ENCODE measurements at regions not wholly inside any gene's neighbourhood (a gene's known extent, or its start where the extent isn't known, plus 50 kb on each side); places are given as distances from the start of the nearest gene placed in this dataset.

- TF ChIP-seq CTCF (IDR thresholded peaks at IDR 0.05; ENCODE audit: low read depth, low read length): no peak
- peaks cover 13% of the 10 kb centered on the region for H3K4me1 ChIP-seq
- DNase-seq: peak; percentile 28
- H3K9me3 ChIP-seq: no peaks in the 10 kb centered on the region
- H3K27me3 ChIP-seq: peaks cover 33% of the 10 kb centered on the region
- no peaks in the 10 kb centered on the region for H3K36me3 ChIP-seq
- no peak overlapping the region for H3K4me3 ChIP-seq (ENCODE audit: low read depth, low read length)
Observed at GRCh38 chr10:44261710-44262455, 123.0 kb downstream of the CXCL12 start.

DNA sequence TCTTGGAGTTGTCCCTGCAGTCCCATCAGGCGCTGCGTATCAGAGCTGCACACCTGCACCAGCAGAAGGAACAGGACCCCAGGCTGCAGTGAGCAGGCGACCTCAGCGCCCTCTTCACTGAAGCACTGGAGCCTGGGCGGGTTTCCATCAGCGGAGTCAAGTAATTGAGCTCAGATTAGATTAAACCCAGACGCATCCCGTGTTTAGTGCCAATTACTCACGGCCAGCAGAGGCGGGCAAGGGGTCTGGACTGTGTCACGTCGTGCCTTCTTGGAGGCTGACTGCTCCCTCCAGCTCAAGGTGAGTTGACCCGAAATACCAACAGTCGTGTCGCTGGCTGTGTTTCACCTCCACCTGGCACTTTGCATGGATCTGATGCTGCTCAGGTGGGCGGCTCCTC is 123.6 kb downstream of the CXCL12 start:
- H3K4me1 ChIP-seq: peaks cover 13% of the 10 kb centered on the region
- no peak for TF ChIP-seq CTCF (IDR thresholded peaks at IDR 0.05; ENCODE audit: low read depth, low read length)
- DNase-seq: peak; percentile 92

GRCh38 chr10:44260286-44260928 is 124.5 kb downstream of the CXCL12 start:
- no peaks in the 10 kb centered on the region for H3K36me3 ChIP-seq
- H3K9me3 ChIP-seq: no peaks in the 10 kb centered on the region
- DNase-seq: peak; percentile 36
- H3K4me3 ChIP-seq (ENCODE audit: low read depth, low read length): no peak overlapping the region
- peaks cover 13% of the 10 kb centered on the region for H3K4me1 ChIP-seq
- no peak for TF ChIP-seq CTCF (IDR thresholded peaks at IDR 0.05; ENCODE audit: low read depth, low read length)
- H3K27me3 ChIP-seq: peaks cover 33% of the 10 kb centered on the region

More for the DNA sequence above, 123.6 kb downstream of the CXCL12 start:
- no peaks in the 10 kb centered on the region for H3K9me3 ChIP-seq
- no peak overlapping the region for H3K4me3 ChIP-seq (ENCODE audit: low read depth, low read length)
- H3K36me3 ChIP-seq: no peaks in the 10 kb centered on the region
- peaks cover 33% of the 10 kb centered on the region for H3K27me3 ChIP-seq

DNA sequence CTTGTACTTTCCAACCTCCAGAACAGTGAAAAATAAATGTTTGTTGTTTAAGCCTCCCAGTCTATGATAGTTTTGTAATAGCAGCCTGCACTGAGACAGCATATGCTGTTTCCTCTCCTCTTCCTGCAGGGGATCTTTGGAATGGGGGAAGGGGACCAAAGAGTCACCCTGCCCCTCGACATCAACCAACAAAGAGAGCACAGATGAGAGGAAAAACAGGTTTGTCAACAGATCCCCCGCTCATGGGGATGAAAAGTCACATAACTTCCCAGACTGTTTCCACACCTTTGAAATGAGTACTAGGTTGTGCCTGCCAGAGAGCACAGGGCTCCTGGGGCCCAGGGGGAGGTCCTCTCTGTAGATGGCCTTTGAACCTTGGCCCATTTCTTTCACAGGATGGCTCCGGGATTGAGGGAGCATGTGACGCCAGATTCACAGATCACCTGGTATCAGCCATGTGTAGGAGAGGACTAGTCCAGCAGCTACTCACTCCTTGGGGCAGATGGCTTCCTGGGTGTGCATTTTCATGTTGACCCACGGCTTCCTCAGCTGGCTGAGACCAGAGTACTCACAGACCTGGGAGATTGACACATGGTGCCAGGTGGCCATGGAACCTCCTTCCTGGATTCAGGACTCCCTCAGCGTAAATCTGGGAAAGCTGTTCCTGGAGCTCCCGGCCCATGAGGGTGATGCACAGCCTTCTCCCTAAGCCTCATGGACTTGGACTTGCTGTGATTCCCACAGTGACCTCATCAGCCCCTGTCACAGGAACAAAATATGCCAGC is 125.6 kb downstream of the CXCL12 start:
- no peaks in the 10 kb centered on the region for H3K9me3 ChIP-seq
- H3K4me3 ChIP-seq (ENCODE audit: low read depth, low read length): no peak overlapping the region
- DNase-seq: no peak
- H3K36me3 ChIP-seq: no peaks in the 10 kb centered on the region
- H3K4me1 ChIP-seq: peaks cover 13% of the 10 kb centered on the region
- TF ChIP-seq CTCF (IDR thresholded peaks at IDR 0.05; ENCODE audit: low read depth, low read length): no peak
- H3K27me3 ChIP-seq: peaks cover 33% of the 10 kb centered on the region

DNA sequence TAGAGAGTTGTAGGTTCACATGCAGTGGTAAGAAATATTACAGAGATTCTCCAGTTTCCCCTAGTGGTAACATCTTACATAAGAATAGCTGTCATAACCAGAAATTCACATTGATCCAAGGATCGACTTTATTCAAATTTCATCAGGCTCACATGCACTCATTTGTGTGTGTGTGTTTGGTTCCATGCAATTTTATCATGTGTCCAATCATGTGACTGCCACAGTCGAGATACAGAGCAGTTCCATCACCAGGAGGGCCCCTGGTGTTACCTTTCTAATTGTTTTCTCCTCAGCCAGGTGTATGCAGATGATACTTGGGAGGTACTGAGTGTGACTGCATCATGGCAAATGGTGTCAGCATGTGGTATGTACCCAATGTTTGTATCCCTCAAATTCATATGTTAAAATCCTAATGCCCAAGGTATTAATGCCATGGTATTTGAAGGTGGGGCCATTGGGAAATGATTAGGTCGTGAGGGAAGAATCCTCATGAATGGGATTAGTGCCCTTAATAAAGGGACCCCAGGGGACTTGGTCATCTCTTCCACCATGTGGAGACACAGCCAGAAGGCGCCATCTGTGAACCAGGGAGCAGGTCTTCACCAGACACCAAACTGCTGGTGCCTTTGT is 126.3 kb downstream of the CXCL12 start:
- H3K27me3 ChIP-seq: peaks cover 33% of the 10 kb centered on the region
- no peak overlapping the region for H3K4me3 ChIP-seq (ENCODE audit: low read depth, low read length)
- DNase-seq: no peak
- no peaks in the 10 kb centered on the region for H3K9me3 ChIP-seq
- TF ChIP-seq CTCF (IDR thresholded peaks at IDR 0.05; ENCODE audit: low read depth, low read length): no peak
- peaks cover 13% of the 10 kb centered on the region for H3K4me1 ChIP-seq
- H3K36me3 ChIP-seq: no peaks in the 10 kb centered on the region
